ENCODE measurements at regions not wholly inside any gene's neighbourhood (a gene's known extent, or its start where the extent isn't known, plus 50 kb on each side); places are given as distances from the start of the nearest gene placed in this dataset.
"Not testable (repeated sequence)": the region's sequence is repeated elsewhere in the genome, so short reads cannot be mapped to it uniquely, and the experiment has no call there.

DNA sequence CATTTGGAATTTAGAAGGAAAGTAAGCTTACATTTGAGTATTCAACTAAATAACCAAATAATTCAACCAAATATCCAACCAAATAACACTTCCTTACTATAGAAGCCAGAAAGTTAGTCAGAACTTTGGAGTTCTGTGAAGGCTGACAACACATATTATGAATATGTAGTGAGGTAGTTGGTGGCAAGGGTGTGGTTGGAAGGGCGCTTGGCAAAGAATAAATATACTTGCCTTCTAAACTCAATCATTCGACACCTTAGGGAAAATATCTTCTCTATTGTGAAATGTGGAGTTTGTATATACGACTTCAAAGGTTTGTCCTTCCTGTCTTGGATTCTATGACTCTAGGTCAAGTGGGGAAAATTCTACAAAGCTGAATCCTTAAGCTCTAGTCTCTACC lies 111.7 kb upstream of the OSTN start:
- TF ChIP-seq, protein P1, sequence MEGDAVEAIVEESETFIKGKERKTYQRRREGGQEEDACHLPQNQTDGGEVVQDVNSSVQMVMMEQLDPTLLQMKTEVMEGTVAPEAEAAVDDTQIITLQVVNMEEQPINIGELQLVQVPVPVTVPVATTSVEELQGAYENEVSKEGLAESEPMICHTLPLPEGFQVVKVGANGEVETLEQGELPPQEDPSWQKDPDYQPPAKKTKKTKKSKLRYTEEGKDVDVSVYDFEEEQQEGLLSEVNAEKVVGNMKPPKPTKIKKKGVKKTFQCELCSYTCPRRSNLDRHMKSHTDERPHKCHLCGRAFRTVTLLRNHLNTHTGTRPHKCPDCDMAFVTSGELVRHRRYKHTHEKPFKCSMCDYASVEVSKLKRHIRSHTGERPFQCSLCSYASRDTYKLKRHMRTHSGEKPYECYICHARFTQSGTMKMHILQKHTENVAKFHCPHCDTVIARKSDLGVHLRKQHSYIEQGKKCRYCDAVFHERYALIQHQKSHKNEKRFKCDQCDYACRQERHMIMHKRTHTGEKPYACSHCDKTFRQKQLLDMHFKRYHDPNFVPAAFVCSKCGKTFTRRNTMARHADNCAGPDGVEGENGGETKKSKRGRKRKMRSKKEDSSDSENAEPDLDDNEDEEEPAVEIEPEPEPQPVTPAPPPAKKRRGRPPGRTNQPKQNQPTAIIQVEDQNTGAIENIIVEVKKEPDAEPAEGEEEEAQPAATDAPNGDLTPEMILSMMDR (IDR thresholded peaks at IDR 0.05; ENCODE audit: extremely low read depth, insufficient read depth, missing control alignments), result no peak
- in situ Hi-C loops (cut with MboI; ENCODE audit: low pct_unique_long_range_greater_than_20kb, low sequenced_read_pairs, unreplicated experiment), result no loop called here

DNA sequence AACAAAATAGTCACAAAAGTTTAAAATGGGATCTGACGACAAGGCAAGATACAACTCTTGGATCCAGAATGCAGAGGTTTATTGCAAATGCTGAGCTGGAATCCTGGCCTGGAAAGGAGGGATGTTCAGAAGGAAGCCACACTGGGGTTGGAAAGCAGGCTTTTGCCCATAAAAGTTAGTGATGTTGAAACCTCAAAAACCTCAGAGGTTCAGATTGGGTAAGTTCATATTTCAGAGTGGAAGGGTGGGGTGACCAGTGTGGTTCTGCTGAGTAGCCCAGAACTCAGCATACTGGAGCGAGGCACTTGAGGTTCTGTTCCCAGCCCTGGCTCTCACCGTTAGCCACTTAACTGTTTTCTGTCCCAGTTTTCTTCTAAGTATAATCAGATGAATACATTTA lies 114.0 kb upstream of the OSTN start:
- TF ChIP-seq, protein P1 (IDR thresholded peaks at IDR 0.05; ENCODE audit: extremely low read depth, insufficient read depth, missing control alignments), result no peak
- no peak for DNase-seq (ENCODE audit: low spot score)
- in situ Hi-C loops (cut with MboI; ENCODE audit: low pct_unique_long_range_greater_than_20kb, low sequenced_read_pairs, unreplicated experiment), result no loop called here

More for the DNA sequence above, 111.7 kb upstream of the OSTN start:
- no peak for DNase-seq (ENCODE audit: low spot score)

GRCh38 chr3:191078913-191079312 lies 120.1 kb upstream of the OSTN start:
- DNase-seq (ENCODE audit: low spot score); in situ Hi-C loops (cut with MboI; ENCODE audit: low pct_unique_long_range_greater_than_20kb, low sequenced_read_pairs, unreplicated experiment): not testable (repeated sequence)

GRCh38 chr3:191076903-191077552 lies 122.0 kb upstream of the OSTN start:
- in situ Hi-C loops (cut with MboI; ENCODE audit: low pct_unique_long_range_greater_than_20kb, low sequenced_read_pairs, unreplicated experiment), result no loop called here
- no peak for DNase-seq (ENCODE audit: low spot score)
- TF ChIP-seq, protein P1 (IDR thresholded peaks at IDR 0.05; ENCODE audit: extremely low read depth, insufficient read depth, missing control alignments), result no peak

GRCh38 chr3:191074511-191074910 lies 124.5 kb upstream of the OSTN start:
- DNase-seq (ENCODE audit: low spot score), result no peak
- in situ Hi-C loops (cut with MboI; ENCODE audit: low pct_unique_long_range_greater_than_20kb, low sequenced_read_pairs, unreplicated experiment), result loop anchor here (25.0 kb wide), 1 partner anchor 187 kb away; no protein-coding TSS in a partner anchor
- TF ChIP-seq, protein P1 (IDR thresholded peaks at IDR 0.05; ENCODE audit: extremely low read depth, insufficient read depth, missing control alignments), result no peak

DNA sequence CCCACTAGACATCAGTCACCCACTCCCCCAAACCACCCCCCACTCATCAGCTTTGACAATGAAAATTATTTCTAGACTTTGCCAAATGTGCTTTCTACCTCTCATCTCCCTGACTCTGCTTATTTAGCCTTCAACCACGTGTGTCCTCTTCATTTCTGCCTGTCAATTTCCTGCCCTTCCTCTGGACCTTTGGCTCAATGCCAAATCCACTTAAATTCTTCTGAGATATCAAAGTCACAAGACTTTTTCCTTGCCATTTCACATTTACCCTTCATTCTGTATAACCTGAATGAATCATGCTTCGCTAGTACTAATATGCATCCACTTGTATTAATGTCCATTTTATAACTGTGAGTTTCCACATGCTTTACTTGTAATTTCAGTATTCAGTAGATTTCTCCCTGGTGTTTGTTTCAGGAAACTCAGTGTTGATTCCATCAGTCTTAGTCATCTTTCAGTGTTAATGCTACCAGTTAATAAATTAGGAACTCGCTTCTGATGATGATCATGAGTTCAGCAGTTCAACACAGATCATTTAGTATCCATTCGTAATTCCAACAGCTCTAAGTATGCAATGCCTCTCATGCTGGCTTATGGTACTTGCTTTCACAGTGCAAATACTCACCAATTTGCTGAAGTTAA lies 128.2 kb upstream of the OSTN start:
- in situ Hi-C loops (cut with MboI; ENCODE audit: low pct_unique_long_range_greater_than_20kb, low sequenced_read_pairs, unreplicated experiment), result loop anchor here (25.0 kb wide), 1 partner anchor 184 kb away; no protein-coding TSS in a partner anchor
- no peak for DNase-seq (ENCODE audit: low spot score)
- TF ChIP-seq, protein P1 (IDR thresholded peaks at IDR 0.05; ENCODE audit: extremely low read depth, insufficient read depth, missing control alignments), result no peak

GRCh38 chr3:191070201-191070600 lies 128.8 kb upstream of the OSTN start:
- DNase-seq (ENCODE audit: low spot score), result no peak
- in situ Hi-C loops (cut with MboI; ENCODE audit: low pct_unique_long_range_greater_than_20kb, low sequenced_read_pairs, unreplicated experiment), result loop anchor here (25.0 kb wide), 1 partner anchor 183 kb away; no protein-coding TSS in a partner anchor
- TF ChIP-seq, protein P1 (IDR thresholded peaks at IDR 0.05; ENCODE audit: extremely low read depth, insufficient read depth, missing control alignments), result no peak
